Duodenal mucosa (tissue), 2 donors: ENCODE measurements at regions not wholly inside any gene's neighbourhood (a gene's known extent, or its start where the extent isn't known, plus 50 kb on each side); places are given as distances from the start of the nearest gene placed in this dataset.
"Not testable (repeated sequence)": the region's sequence is repeated elsewhere in the genome, so short reads cannot be mapped to it uniquely, and the experiment has no call there.

Experiments used
- H3K27ac ChIP-seq: one replicate; pipeline ENCODE4 v1.7.0; 2013; ENCODE audit warnings: low read depth, low read length
- H3K27me3 ChIP-seq, 2 donors: one replicate each; pipeline ENCODE4 v1.7.0; 2013; ENCODE audit warnings: low read length in 2 of 2, control low read depth in 1 of 2; ENCODE audit not compliant: insufficient read depth in 2 of 2, control insufficient read depth in 1 of 2
- H3K36me3 ChIP-seq, 2 donors: one replicate each; pipeline ENCODE4 v1.7.0; 2013; ENCODE audit warnings: low read length in 2 of 2, control low read depth in 1 of 2; ENCODE audit not compliant: insufficient read depth in 2 of 2, control insufficient read depth in 1 of 2
- H3K4me1 ChIP-seq, 2 donors: one replicate each; pipeline ENCODE4 v1.7.0; 2013; ENCODE audit warnings: low read length in 2 of 2, control low read depth in 1 of 2; ENCODE audit not compliant: insufficient read depth in 2 of 2, control insufficient read depth in 1 of 2
- H3K4me3 ChIP-seq, 2 donors: one replicate each; pipeline ENCODE4 v1.7.0; 2013; ENCODE audit warnings: low read length in 2 of 2, low read depth in 1 of 2
- H3K9ac ChIP-seq, 2 donors: one replicate each; pipeline ENCODE4 v1.7.0; 2013; ENCODE audit warnings: low read length in 2 of 2, low read depth in 1 of 2
- H3K9me3 ChIP-seq, 2 donors: one replicate each; pipeline ENCODE4 v1.7.0; 2013; ENCODE audit warnings: low read length in 2 of 2, control low read depth in 1 of 2; ENCODE audit not compliant: control insufficient read depth in 1 of 2

GRCh38 chr12:62016021-62016420 lies 244.2 kb upstream of the USP15 start:
- no peak overlapping the region for H3K4me3 ChIP-seq
- H3K27ac ChIP-seq = no peak overlapping the region
- no peaks in the 10 kb centered on the region for H3K4me1 ChIP-seq
- H3K36me3 ChIP-seq = no peaks in the 10 kb centered on the region
- H3K27me3 ChIP-seq = no peaks in the 10 kb centered on the region
- H3K9ac ChIP-seq = no peak overlapping the region
- H3K9me3 ChIP-seq = no peaks in the 10 kb centered on the region

- H3K9ac ChIP-seq = no peak overlapping the region
- no peaks in the 10 kb centered on the region for H3K36me3 ChIP-seq
- no peaks in the 10 kb centered on the region for H3K4me1 ChIP-seq
- no peaks in the 10 kb centered on the region for H3K9me3 ChIP-seq
- H3K27ac ChIP-seq = no peak overlapping the region
- no peak overlapping the region for H3K4me3 ChIP-seq
- H3K27me3 ChIP-seq = no peaks in the 10 kb centered on the region
These were observed 238.4 kb upstream of the USP15 start for GRCh38 chr12:62021808-62022207.

GRCh38 chr12:62028536-62028935 lies 231.7 kb upstream of the USP15 start:
- no peaks in the 10 kb centered on the region for H3K36me3 ChIP-seq
- no peak overlapping the region for H3K9ac ChIP-seq
- no peaks in the 10 kb centered on the region for H3K27me3 ChIP-seq
- H3K27ac ChIP-seq = no peak overlapping the region
- H3K4me3 ChIP-seq = no peak overlapping the region
- H3K9me3 ChIP-seq = no peaks in the 10 kb centered on the region
- no peaks in the 10 kb centered on the region for H3K4me1 ChIP-seq

DNA sequence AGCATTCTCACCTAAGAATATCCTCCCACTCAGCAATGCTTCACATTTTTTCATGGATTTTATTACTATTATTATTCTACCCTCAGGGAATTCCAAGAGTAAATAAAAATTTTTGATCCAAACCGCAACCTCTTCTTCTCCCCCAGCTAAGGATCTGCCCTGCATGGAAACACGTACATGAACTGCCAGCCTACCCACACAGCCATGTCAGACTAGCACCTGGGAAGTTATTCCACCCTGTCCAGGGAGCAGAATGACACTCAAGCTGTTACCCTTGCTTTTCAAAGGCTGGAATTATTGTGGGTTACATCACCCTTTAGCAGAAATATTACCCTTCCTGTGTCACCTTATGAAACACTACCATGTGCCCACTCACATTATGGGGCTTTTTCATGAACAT lies 227.3 kb upstream of the USP15 start:
- Histone ChIP-seq H3K4me1 (no peaks in the 10 kb centered on the region), H3K9me3 (no peaks in the 10 kb centered on the region), H3K27me3 (no peaks in the 10 kb centered on the region), H3K27ac (no peak overlapping the region), H3K36me3 (no peaks in the 10 kb centered on the region), H3K4me3 (no peak overlapping the region), H3K9ac (no peak overlapping the region)

GRCh38 chr12:62044450-62045135 lies 215.6 kb upstream of the USP15 start:
- no peaks in the 10 kb centered on the region for H3K36me3 ChIP-seq
- no peak overlapping the region for H3K4me3 ChIP-seq
- no peaks in the 10 kb centered on the region for H3K9me3 ChIP-seq
- no peak overlapping the region for H3K9ac ChIP-seq
- no peak overlapping the region for H3K27ac ChIP-seq
- no peaks in the 10 kb centered on the region for H3K4me1 ChIP-seq
- H3K27me3 ChIP-seq = no peaks in the 10 kb centered on the region

- H3K27me3 ChIP-seq = no peaks in the 10 kb centered on the region
- no peak overlapping the region for H3K4me3 ChIP-seq
- no peaks in the 10 kb centered on the region for H3K9me3 ChIP-seq
- H3K4me1 ChIP-seq = no peaks in the 10 kb centered on the region
- no peak overlapping the region for H3K9ac ChIP-seq
- no peaks in the 10 kb centered on the region for H3K36me3 ChIP-seq
- H3K27ac ChIP-seq = no peak overlapping the region
These were observed 215.0 kb upstream of the USP15 start for GRCh38 chr12:62045211-62045610.

DNA sequence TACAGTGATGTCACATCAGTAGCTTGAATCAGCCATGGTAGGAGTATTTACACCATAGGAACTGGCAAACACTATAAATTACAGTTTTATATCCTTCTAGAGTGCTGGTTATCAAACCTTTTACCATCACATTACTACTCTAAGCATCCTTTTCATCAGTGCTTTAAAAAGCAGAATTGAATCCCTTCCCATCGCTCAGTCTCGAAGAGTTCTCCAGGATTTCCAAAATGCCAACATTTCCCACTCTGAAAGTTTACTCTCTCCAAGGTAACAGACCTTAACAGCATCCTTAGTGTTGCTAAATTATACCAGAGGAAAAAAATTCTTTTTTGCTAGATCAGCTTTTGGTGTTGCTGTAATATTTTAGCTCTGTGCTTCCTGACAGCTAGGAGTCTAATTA lies 209.4 kb upstream of the USP15 start:
- Histone ChIP-seq H3K4me3 (no peak overlapping the region), H3K9me3 (no peaks in the 10 kb centered on the region), H3K27ac (no peak overlapping the region), H3K9ac (no peak overlapping the region), H3K4me1 (no peaks in the 10 kb centered on the region), H3K27me3 (no peaks in the 10 kb centered on the region), H3K36me3 (no peaks in the 10 kb centered on the region)

DNA sequence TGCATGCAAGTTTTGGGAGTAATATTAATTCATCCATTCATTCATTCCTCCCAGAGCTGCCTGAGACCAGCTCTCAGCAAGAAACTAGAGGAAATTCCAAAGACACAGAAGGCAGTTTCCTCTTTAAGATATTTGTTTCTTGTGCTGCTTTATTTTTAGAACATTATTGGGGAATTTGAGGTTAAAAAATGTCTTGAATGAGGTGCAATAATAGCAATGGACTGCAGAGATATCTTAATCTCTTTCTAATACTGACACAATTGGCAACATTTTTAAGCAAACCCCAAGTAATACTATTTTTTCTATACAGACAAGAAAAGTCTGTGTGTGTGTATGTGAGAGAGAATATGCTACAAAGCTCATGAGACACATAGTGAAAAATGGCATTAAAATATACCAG lies 190.2 kb upstream of the USP15 start:
- Histone ChIP-seq H3K4me1 (no peaks in the 10 kb centered on the region), H3K4me3 (no peak overlapping the region), H3K27ac (no peak overlapping the region), H3K9me3 (no peaks in the 10 kb centered on the region), H3K9ac (no peak overlapping the region), H3K36me3 (no peaks in the 10 kb centered on the region), H3K27me3 (peaks cover 0 to 4% of the 10 kb centered on the region in 2 donors)

DNA sequence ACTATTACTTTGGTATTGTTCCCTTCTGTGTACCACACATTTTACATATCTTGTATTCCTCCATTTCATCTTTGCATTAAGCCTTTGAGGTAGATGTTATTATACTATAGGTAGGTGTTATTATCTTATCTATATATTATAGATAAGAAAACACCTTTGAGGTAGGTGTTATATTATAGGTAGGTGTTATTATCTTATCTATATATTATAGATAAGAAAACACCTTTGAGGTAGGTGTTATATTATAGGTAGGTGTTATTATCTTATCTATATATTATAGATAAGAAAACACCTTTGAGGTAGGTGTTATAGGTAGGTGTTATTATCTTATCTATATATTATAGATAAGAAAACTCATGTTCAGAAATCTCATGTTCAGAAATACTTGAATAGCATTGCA lies 187.0 kb upstream of the USP15 start:
- H3K27ac ChIP-seq, H3K4me1 ChIP-seq, H3K9ac ChIP-seq, H3K36me3 ChIP-seq, H3K27me3 ChIP-seq, H3K9me3 ChIP-seq, H3K4me3 ChIP-seq: not testable (repeated sequence)

- no peak overlapping the region for H3K9ac ChIP-seq
- H3K4me3 ChIP-seq = no peak overlapping the region
- H3K36me3 ChIP-seq = no peaks in the 10 kb centered on the region
- H3K27ac ChIP-seq = no peak overlapping the region
- no peaks in the 10 kb centered on the region for H3K4me1 ChIP-seq
- H3K27me3 ChIP-seq = peaks cover 3 to 5% of the 10 kb centered on the region in 2 donors
- H3K9me3 ChIP-seq = no peaks in the 10 kb centered on the region
These were observed 184.3 kb upstream of the USP15 start for GRCh38 chr12:62075870-62076269.

DNA sequence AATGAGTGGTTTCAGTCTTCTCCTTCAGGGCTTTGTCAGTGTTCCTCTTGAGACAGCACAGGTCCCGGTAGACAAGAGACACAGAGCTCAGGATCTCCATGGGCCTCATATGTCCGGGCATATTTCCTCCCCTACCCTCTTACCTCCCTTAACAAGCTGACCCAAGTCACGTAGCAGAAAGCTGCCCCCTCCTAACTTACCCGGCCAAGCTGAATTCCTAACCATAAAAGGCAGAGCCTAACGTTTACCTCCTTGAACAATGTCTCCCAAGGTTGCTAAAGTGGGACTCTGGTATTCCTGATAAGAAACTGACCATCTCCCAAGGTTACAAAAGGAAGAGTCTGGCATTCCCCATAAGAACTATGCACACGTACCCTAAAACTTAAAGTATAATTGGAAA lies 182.2 kb upstream of the USP15 start:
- Histone ChIP-seq H3K27ac (no peak overlapping the region), H3K27me3 (peaks cover 3 to 5% of the 10 kb centered on the region in 2 donors), H3K9ac (no peak overlapping the region), H3K4me3 (no peak overlapping the region), H3K4me1 (no peaks in the 10 kb centered on the region), H3K9me3 (no peaks in the 10 kb centered on the region), H3K36me3 (no peaks in the 10 kb centered on the region)
